Astrocyte (in vitro differentiated cells and primary cell): ENCODE measurements at regions not wholly inside any gene's neighbourhood (a gene's known extent, or its start where the extent isn't known, plus 50 kb on each side); places are given as distances from the start of the nearest gene placed in this dataset.

ENCODE experiments used
- DNase-seq: peaks from one replicate; pipeline ENCODE4 v3.0.0-alpha.2; 2010; ENCODE audit warnings: low read depth
- FAIRE-seq: peaks from 2 replicates; lab custom pipeline; 2011; peaks lifted over from hg19 to GRCh38; lab: Jason Lieb, UNC
- H2AFZ ChIP-seq: 2 replicates; pipeline ENCODE4 v1.6.0; 2012; ENCODE audit warnings: low read depth, low read length, inconsistent platforms
- H3K27ac ChIP-seq: 2 replicates; pipeline ENCODE4 v1.5.1; 2011; ENCODE audit warnings: low read depth, low read length, inconsistent platforms
- H3K27me3 ChIP-seq: 2 replicates; pipeline ENCODE4 v1.6.0; 2011; ENCODE audit warnings: low read length, inconsistent platforms; ENCODE audit not compliant: insufficient read depth
- H3K36me3 ChIP-seq: 2 replicates; pipeline ENCODE4 v1.5.1; 2011; ENCODE audit warnings: low read length, inconsistent platforms; ENCODE audit not compliant: insufficient read depth
- H3K4me1 ChIP-seq: 2 replicates; pipeline ENCODE4 v1.5.1; 2011; ENCODE audit warnings: low read length, inconsistent platforms; ENCODE audit not compliant: insufficient read depth
- H3K4me2 ChIP-seq: 2 replicates; pipeline ENCODE4 v1.6.0; 2012; ENCODE audit warnings: low read length, inconsistent platforms
- H3K4me3 ChIP-seq: 2 replicates; pipeline ENCODE4 v1.5.1; 2011; ENCODE audit warnings: low read depth, mild to moderate bottlenecking, low read length, inconsistent platforms; ENCODE audit not compliant: insufficient read depth
- H3K79me2 ChIP-seq: 2 replicates; pipeline ENCODE4 v1.6.0; 2012; ENCODE audit warnings: mild to moderate bottlenecking, low read length, inconsistent platforms; ENCODE audit not compliant: insufficient read depth
- H3K9ac ChIP-seq: 2 replicates; pipeline ENCODE4 v1.6.0; 2012; ENCODE audit warnings: mild to moderate bottlenecking, low read length, inconsistent platforms
- H3K9me3 ChIP-seq: 2 replicates; pipeline ENCODE4 v1.5.1; 2012; ENCODE audit warnings: low read depth, mild to moderate bottlenecking, low read length, inconsistent platforms; ENCODE audit not compliant: insufficient read depth
- H4K20me1 ChIP-seq: 2 replicates; pipeline ENCODE4 v1.6.0; 2012; ENCODE audit warnings: low read length, inconsistent platforms; ENCODE audit not compliant: insufficient read depth
- H3K27ac Mint-ChIP-seq: one replicate; pipeline ENCODE4 v1.8.0; 2021; ENCODE audit warnings: mild to moderate bottlenecking, mixed read lengths; ENCODE audit not compliant: unreplicated experiment
- H3K27me3 Mint-ChIP-seq: one replicate; pipeline ENCODE4 v1.8.0; 2021; ENCODE audit warnings: low read depth, mixed read lengths; ENCODE audit not compliant: unreplicated experiment
- H3K36me3 Mint-ChIP-seq: one replicate; pipeline ENCODE4 v1.8.0; 2021; ENCODE audit warnings: low read depth, mixed read lengths; ENCODE audit not compliant: unreplicated experiment
- H3K4me1 Mint-ChIP-seq: one replicate; pipeline ENCODE4 v1.8.0; 2021; ENCODE audit warnings: low read depth, mixed read lengths; ENCODE audit not compliant: unreplicated experiment
- H3K4me3 Mint-ChIP-seq: one replicate; pipeline ENCODE4 v1.8.0; 2021; ENCODE audit warnings: mild to moderate bottlenecking, moderate library complexity, mixed read lengths; ENCODE audit not compliant: unreplicated experiment
- H3K9me3 Mint-ChIP-seq: one replicate; pipeline ENCODE4 v1.8.0; 2021; ENCODE audit warnings: mild to moderate bottlenecking, mixed read lengths; ENCODE audit not compliant: unreplicated experiment
- CTCF ChIP-seq: IDR thresholded peaks from 2 replicates; pipeline ENCODE4 v1.5.1; 2011; ENCODE audit warnings: low read depth, mild to moderate bottlenecking, inconsistent platforms, low read length, moderate library complexity; ENCODE audit not compliant: insufficient read depth
- EZH2 ChIP-seq: IDR thresholded peaks from 2 replicates; pipeline ENCODE4 v1.6.1; 2012; ENCODE audit warnings: mild to moderate bottlenecking, low read length, inconsistent platforms; ENCODE audit not compliant: insufficient read depth

- no peak overlapping the region for H3K27ac ChIP-seq
- FAIRE-seq = no peak
- no peaks in the 10 kb centered on the region for H3K27me3 ChIP-seq
These were observed 347.9 kb upstream of the SEMA6A start for GRCh38 chr5:116922532-116922931.

GRCh38 chr5:116914869-116915504 lies 340.4 kb upstream of the SEMA6A start:
- Mint-ChIP-seq H3K36me3 (no peaks in the 10 kb centered on the region), H3K27ac (no peak overlapping the region), H3K9me3 (no peaks in the 10 kb centered on the region), H3K4me1 (no peaks in the 10 kb centered on the region), H3K4me3 (no peak overlapping the region), H3K27me3 (no peaks in the 10 kb centered on the region)
- Histone ChIP-seq H3K79me2 (no peaks in the 10 kb centered on the region), H3K27me3 (no peaks in the 10 kb centered on the region), H2AFZ (no peak overlapping the region), H3K36me3 (no peaks in the 10 kb centered on the region), H3K27ac (no peak overlapping the region), H4K20me1 (no peaks in the 10 kb centered on the region), H3K4me2 (no peak overlapping the region), H3K9ac (no peak overlapping the region), H3K9me3 (no peaks in the 10 kb centered on the region), H3K4me1 (no peaks in the 10 kb centered on the region), H3K4me3 (no peak overlapping the region)
- FAIRE-seq = no peak
- DNase-seq = no peak
- TF ChIP-seq CTCF = no peak
- no peak for TF ChIP-seq EZH2

More at GRCh38 chr5:116922532-116922931, 347.9 kb upstream of the SEMA6A start:
- no peaks in the 10 kb centered on the region for H3K4me1 ChIP-seq
- Mint-ChIP-seq H3K27me3 (no peaks in the 10 kb centered on the region), H3K9me3 (no peaks in the 10 kb centered on the region), H3K4me3 (no peak overlapping the region), H3K4me1 (peaks cover 2% of the 10 kb centered on the region), H3K27ac (no peak overlapping the region), H3K36me3 (peaks cover 2% of the 10 kb centered on the region)
- no peaks in the 10 kb centered on the region for H3K9me3 ChIP-seq
- no peaks in the 10 kb centered on the region for H3K36me3 ChIP-seq
- no peak for DNase-seq
- no peak overlapping the region for H3K4me3 ChIP-seq
- H3K9ac ChIP-seq = no peak overlapping the region
- no peaks in the 10 kb centered on the region for H4K20me1 ChIP-seq
- H3K4me2 ChIP-seq = no peak overlapping the region
- no peak overlapping the region for H2AFZ ChIP-seq
- TF ChIP-seq CTCF (no peak), EZH2 (no peak)
- no peaks in the 10 kb centered on the region for H3K79me2 ChIP-seq

GRCh38 chr5:116912221-116912620 lies 337.6 kb upstream of the SEMA6A start:
- TF ChIP-seq CTCF = no peak
- no peak for TF ChIP-seq EZH2
- no peaks in the 10 kb centered on the region for H3K9me3 Mint-ChIP-seq
- no peak for FAIRE-seq

More at GRCh38 chr5:116912221-116912620, 337.6 kb upstream of the SEMA6A start:
- no peaks in the 10 kb centered on the region for H3K36me3 Mint-ChIP-seq
- no peaks in the 10 kb centered on the region for H3K4me1 ChIP-seq
- DNase-seq = no peak
- no peak overlapping the region for H2AFZ ChIP-seq
- no peaks in the 10 kb centered on the region for H3K36me3 ChIP-seq
- no peak overlapping the region for H3K27ac Mint-ChIP-seq
- H3K4me3 ChIP-seq = no peak overlapping the region
- H3K4me1 Mint-ChIP-seq = no peaks in the 10 kb centered on the region
- H3K27me3 Mint-ChIP-seq = no peaks in the 10 kb centered on the region
- no peaks in the 10 kb centered on the region for H3K79me2 ChIP-seq
- H3K4me2 ChIP-seq = no peak overlapping the region
- H3K9me3 ChIP-seq = no peaks in the 10 kb centered on the region
- no peak overlapping the region for H3K4me3 Mint-ChIP-seq
- no peak overlapping the region for H3K27ac ChIP-seq
- no peak overlapping the region for H3K9ac ChIP-seq
- H4K20me1 ChIP-seq = no peaks in the 10 kb centered on the region
- H3K27me3 ChIP-seq = no peaks in the 10 kb centered on the region
